ENCODE measurements at regions not wholly inside any gene's neighbourhood (a gene's known extent, or its start where the extent isn't known, plus 50 kb on each side); places are given as distances from the start of the nearest gene placed in this dataset.
A peak's percentile ranks its signal among the peaks of the same experiment; 100 is the strongest.

GRCh38 chr15:89034305-89034704 lies 54.0 kb upstream of the ABHD2 start:
- H3K4me1 Mint-ChIP-seq = no peaks in the 10 kb centered on the region
- H3K4me3 Mint-ChIP-seq = no peak overlapping the region
- H3K9me3 Mint-ChIP-seq = peaks cover 2% of the 10 kb centered on the region
- H3K27ac Mint-ChIP-seq (ENCODE audit: unreplicated experiment) = no peak overlapping the region
- peak; percentile 43 for TF ChIP-seq CTCF (conservative IDR thresholded peaks at IDR 0.05)
- no peak for DNase-seq (ENCODE audit: low read depth, low spot score)
- no peaks in the 10 kb centered on the region for H3K36me3 Mint-ChIP-seq (ENCODE audit: low read depth)
- H3K27me3 Mint-ChIP-seq (ENCODE audit: low read depth) = peaks cover 21% of the 10 kb centered on the region

DNA sequence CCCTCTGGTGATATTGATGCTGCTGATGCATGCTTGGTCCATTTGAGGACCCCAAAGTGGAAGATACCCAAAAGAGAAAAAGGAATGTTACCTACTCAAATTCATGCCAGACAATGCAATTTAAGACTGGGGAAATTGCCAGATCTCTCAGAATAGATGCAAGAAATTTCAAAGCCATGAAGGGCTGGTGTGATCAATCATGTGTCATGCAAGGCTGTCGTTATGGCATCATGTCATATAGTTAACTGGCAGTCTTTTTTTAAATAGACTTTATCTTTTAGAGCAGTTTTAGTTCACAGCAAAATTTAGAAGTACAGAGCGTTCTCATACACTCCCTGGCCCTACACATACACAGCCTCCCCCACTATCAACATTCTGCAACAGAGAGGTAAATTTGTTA lies 53.1 kb upstream of the ABHD2 start:
- peaks cover 2% of the 10 kb centered on the region for H3K9me3 Mint-ChIP-seq
- TF ChIP-seq CTCF (conservative IDR thresholded peaks at IDR 0.05) = no peak
- H3K36me3 Mint-ChIP-seq (ENCODE audit: low read depth) = no peaks in the 10 kb centered on the region
- H3K27ac Mint-ChIP-seq (ENCODE audit: unreplicated experiment) = no peak overlapping the region
- H3K4me1 Mint-ChIP-seq = no peaks in the 10 kb centered on the region
- no peak for DNase-seq (ENCODE audit: low read depth, low spot score)
- H3K27me3 Mint-ChIP-seq (ENCODE audit: low read depth) = peaks cover 21% of the 10 kb centered on the region
- no peak overlapping the region for H3K4me3 Mint-ChIP-seq

- H3K4me3 Mint-ChIP-seq = no peak overlapping the region
- H3K36me3 Mint-ChIP-seq (ENCODE audit: low read depth) = no peaks in the 10 kb centered on the region
- no peaks in the 10 kb centered on the region for H3K4me1 Mint-ChIP-seq
- H3K27me3 Mint-ChIP-seq (ENCODE audit: low read depth) = peaks cover 21% of the 10 kb centered on the region
- no peak for DNase-seq (ENCODE audit: low read depth, low spot score)
- H3K9me3 Mint-ChIP-seq = peaks cover 2% of the 10 kb centered on the region
- no peak for TF ChIP-seq CTCF (conservative IDR thresholded peaks at IDR 0.05)
- no peak overlapping the region for H3K27ac Mint-ChIP-seq (ENCODE audit: unreplicated experiment)
Observed at GRCh38 chr15:89035658-89036057, 52.6 kb upstream of the ABHD2 start.

- Mint-ChIP-seq H3K27ac (ENCODE audit: unreplicated experiment) (peak overlapping the region; percentile 50), H3K4me1 (no peaks in the 10 kb centered on the region), H3K36me3 (ENCODE audit: low read depth) (no peaks in the 10 kb centered on the region), H3K27me3 (ENCODE audit: low read depth) (peaks cover 21% of the 10 kb centered on the region), H3K9me3 (no peaks in the 10 kb centered on the region), H3K4me3 (no peak overlapping the region)
- no peak for DNase-seq (ENCODE audit: low read depth, low spot score)
- TF ChIP-seq CTCF (conservative IDR thresholded peaks at IDR 0.05) = no peak
Observed at GRCh38 chr15:89038146-89038545, 50.1 kb upstream of the ABHD2 start.

Measured in neural crest cell (in vitro differentiated cells).